Keratinocyte (primary cell): ENCODE measurements at regions not wholly inside any gene's neighbourhood (a gene's known extent, or its start where the extent isn't known, plus 50 kb on each side); places are given as distances from the start of the nearest gene placed in this dataset.

Experiments used
- DNase-seq: peaks from one replicate; pipeline ENCODE4 v3.0.0-alpha.2; 2011; ENCODE audit warnings: low read depth, missing footprints, low spot score
- FAIRE-seq: peaks from 2 replicates; lab custom pipeline; 2011; peaks lifted over from hg19 to GRCh38; lab: Jason Lieb, UNC
- H2AFZ ChIP-seq: 2 replicates; pipeline ENCODE4 v1.6.0; 2012; ENCODE audit warnings: low read length, control low read depth, inconsistent platforms; ENCODE audit not compliant: control insufficient read depth
- H3K27ac ChIP-seq: 2 replicates; pipeline ENCODE4 v1.5.1; 2011; ENCODE audit warnings: low read length; ENCODE audit not compliant: control insufficient read depth, insufficient read depth
- H3K27me3 ChIP-seq: 3 replicates; pipeline ENCODE4 v1.6.0; 2011; ENCODE audit warnings: low read length; ENCODE audit not compliant: control insufficient read depth, insufficient read depth; ENCODE audit errors: extremely low read depth
- H3K36me3 ChIP-seq, 2 experiments: 2 replicates in 1 of 2; 3 replicates in 1 of 2; pipeline ENCODE4 v1.5.1; 2011; ENCODE audit warnings: low read length in 2 of 2, mild to moderate bottlenecking in 1 of 2; ENCODE audit not compliant: control insufficient read depth in 2 of 2, insufficient read depth in 2 of 2; ENCODE audit errors: extremely low read depth in 1 of 2
- H3K4me1 ChIP-seq: 3 replicates; pipeline ENCODE4 v1.5.1; 2011; ENCODE audit warnings: low read length; ENCODE audit not compliant: control insufficient read depth, insufficient read depth; ENCODE audit errors: extremely low read depth
- H3K4me2 ChIP-seq: 3 replicates; pipeline ENCODE4 v1.6.0; 2011; ENCODE audit warnings: low read depth, low read length; ENCODE audit not compliant: control insufficient read depth, insufficient read depth; ENCODE audit errors: extremely low read depth
- H3K4me3 ChIP-seq, 3 experiments: fragments of 200-600 bp in 1 of 3; sonication (generic) in 1 of 3; 2 replicates in 2 of 3; 3 replicates in 1 of 3; pipeline ENCODE4 v1.5.1; 2011 to 2016; ENCODE audit warnings: low read length in 3 of 3, mild to moderate bottlenecking in 3 of 3, control low read depth in 2 of 3, inconsistent platforms in 1 of 3, low read depth in 1 of 3, mixed read lengths in 1 of 3, mixed run types in 1 of 3, moderate library complexity in 1 of 3; ENCODE audit not compliant: control insufficient read depth in 2 of 3, insufficient read depth in 2 of 3; ENCODE audit errors: extremely low read depth in 1 of 3
- H3K79me2 ChIP-seq: 2 replicates; pipeline ENCODE4 v1.6.0; 2012; ENCODE audit warnings: low read length; ENCODE audit not compliant: control insufficient read depth, insufficient read depth
- H3K9ac ChIP-seq: 3 replicates; pipeline ENCODE4 v1.6.0; 2011; ENCODE audit warnings: low read length; ENCODE audit not compliant: control insufficient read depth, insufficient read depth; ENCODE audit errors: extremely low read depth
- H3K9me1 ChIP-seq: 3 replicates; pipeline ENCODE4 v1.6.0; 2011; ENCODE audit warnings: low read length; ENCODE audit not compliant: control insufficient read depth, insufficient read depth; ENCODE audit errors: extremely low read depth
- H3K9me3 ChIP-seq: 2 replicates; pipeline ENCODE4 v1.5.1; 2012; ENCODE audit warnings: low read depth, low read length; ENCODE audit not compliant: control insufficient read depth
- H4K20me1 ChIP-seq: 3 replicates; pipeline ENCODE4 v1.6.0; 2011; ENCODE audit warnings: low read length; ENCODE audit not compliant: control insufficient read depth, insufficient read depth; ENCODE audit errors: extremely low read depth
- EZH2 ChIP-seq: IDR thresholded peaks from one replicate; pipeline ENCODE4 v1.6.1; 2012; ENCODE audit warnings: inconsistent platforms, mild to moderate bottlenecking, low read length, moderate library complexity
- dilution Hi-C: fragments of 300-500 bp; cut with MboI; formaldehyde crosslinking; loops from one replicate; pipeline ENCODE4 v1.7.0; 2020; ENCODE audit warnings: low sequenced_read_pairs; ENCODE audit not compliant: extremely low pct_ligation_motif_present
- TF ChIP-seq, protein P1 (sequence below), 3 experiments: IDR thresholded peaks in 1 of 3; conservative IDR thresholded peaks in 1 of 3; optimal IDR thresholded peaks in 1 of 3; 2 replicates in 2 of 3; 3 replicates in 1 of 3; pipeline versions ENCODE3 to v1.5.1; 2011; ENCODE audit warnings: low read length in 3 of 3, mild to moderate bottlenecking in 3 of 3, moderate library complexity in 2 of 3, control low read depth in 1 of 3, inconsistent platforms in 1 of 3; ENCODE audit not compliant: insufficient read depth in 2 of 3; ENCODE audit errors: extremely low read depth in 1 of 3

DNA sequence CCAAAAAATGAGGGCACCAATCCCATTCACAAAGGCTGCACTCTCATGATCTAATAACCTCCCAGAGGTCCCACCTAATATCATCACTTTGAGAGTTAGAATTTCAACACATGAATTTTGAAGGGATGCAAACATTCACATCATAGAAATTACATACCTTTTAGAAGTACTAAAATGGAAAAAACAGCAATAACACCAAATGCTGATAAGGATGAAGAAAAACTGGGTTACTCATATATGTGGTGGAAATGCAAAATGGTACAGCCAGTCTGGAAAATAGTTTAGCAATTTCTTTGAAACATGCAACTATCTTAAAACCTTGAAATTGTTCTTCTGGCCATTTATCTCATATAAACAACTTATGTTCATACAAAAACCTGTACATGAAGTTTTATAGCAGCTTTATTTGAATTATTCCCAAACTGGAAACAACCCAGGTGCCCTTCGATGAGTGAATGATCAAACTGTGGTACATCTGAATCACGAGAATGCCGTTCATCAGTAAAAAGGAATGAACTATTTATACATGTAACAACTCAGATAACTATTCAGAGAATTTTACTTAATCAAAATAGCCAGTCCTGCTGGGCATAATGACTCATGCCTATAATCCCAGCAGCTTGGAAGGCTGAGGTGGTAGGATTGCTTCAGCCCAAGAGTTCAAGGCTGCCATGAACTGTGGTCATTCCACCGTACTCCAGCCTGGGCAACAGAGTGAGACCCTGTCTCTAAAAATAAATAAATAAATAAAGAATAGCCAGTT, 109.4 kb upstream of the SSTR1 start:
- TF ChIP-seq, protein P1, sequence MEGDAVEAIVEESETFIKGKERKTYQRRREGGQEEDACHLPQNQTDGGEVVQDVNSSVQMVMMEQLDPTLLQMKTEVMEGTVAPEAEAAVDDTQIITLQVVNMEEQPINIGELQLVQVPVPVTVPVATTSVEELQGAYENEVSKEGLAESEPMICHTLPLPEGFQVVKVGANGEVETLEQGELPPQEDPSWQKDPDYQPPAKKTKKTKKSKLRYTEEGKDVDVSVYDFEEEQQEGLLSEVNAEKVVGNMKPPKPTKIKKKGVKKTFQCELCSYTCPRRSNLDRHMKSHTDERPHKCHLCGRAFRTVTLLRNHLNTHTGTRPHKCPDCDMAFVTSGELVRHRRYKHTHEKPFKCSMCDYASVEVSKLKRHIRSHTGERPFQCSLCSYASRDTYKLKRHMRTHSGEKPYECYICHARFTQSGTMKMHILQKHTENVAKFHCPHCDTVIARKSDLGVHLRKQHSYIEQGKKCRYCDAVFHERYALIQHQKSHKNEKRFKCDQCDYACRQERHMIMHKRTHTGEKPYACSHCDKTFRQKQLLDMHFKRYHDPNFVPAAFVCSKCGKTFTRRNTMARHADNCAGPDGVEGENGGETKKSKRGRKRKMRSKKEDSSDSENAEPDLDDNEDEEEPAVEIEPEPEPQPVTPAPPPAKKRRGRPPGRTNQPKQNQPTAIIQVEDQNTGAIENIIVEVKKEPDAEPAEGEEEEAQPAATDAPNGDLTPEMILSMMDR (optimal IDR thresholded peaks at IDR 0.05 in 1 of 3, IDR thresholded peaks at IDR 0.05 in 1 of 3, conservative IDR thresholded peaks at IDR 0.05 in 1 of 3; ENCODE audit: extremely low read depth in 1 of 3, insufficient read depth in 2 of 3, low read length in 3 of 3): no peak
- no peak for TF ChIP-seq EZH2
- Histone ChIP-seq H3K79me2 (no peaks in the 10 kb centered on the region), H3K9ac (no peak overlapping the region), H3K9me1 (no peaks in the 10 kb centered on the region), H3K4me3 (no peak overlapping the region), H3K9me3 (no peaks in the 10 kb centered on the region), H3K27me3 (no peaks in the 10 kb centered on the region), H4K20me1 (no peaks in the 10 kb centered on the region), H2AFZ (no peak overlapping the region), H3K4me2 (no peak overlapping the region), H3K4me1 (no peaks in the 10 kb centered on the region), H3K27ac (no peak overlapping the region), H3K36me3 (no peaks in the 10 kb centered on the region)
- DNase-seq: no peak
- dilution Hi-C loops: no loop called here
- FAIRE-seq: no peak

DNA sequence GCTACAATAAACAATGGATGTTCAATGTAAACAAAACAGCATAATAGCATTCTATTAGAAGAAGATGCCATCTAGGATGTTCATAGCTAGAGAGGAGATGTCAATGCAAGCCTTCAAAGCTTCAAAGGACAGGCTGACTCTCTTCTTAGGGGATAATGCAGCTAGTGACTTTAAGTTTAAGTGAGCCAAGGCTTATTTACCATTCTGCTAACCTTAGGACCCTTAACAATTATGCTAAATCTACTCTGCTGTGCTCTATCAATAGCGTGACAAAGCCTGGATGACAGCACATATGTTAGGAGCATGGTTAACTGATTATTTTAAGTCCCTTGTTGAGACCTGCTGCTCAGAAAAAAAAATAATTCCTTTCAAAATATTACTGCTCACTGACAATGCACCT, 106.0 kb upstream of the SSTR1 start:
- no peaks in the 10 kb centered on the region for H3K4me1 ChIP-seq
- dilution Hi-C loops: no loop called here
- FAIRE-seq: no peak

More for the DNA sequence above, 106.0 kb upstream of the SSTR1 start:
- H3K4me2 ChIP-seq: no peak overlapping the region
- no peaks in the 10 kb centered on the region for H3K79me2 ChIP-seq
- H3K9ac ChIP-seq: no peak overlapping the region
- TF ChIP-seq, protein P1 (optimal IDR thresholded peaks at IDR 0.05 in 1 of 3, IDR thresholded peaks at IDR 0.05 in 1 of 3, conservative IDR thresholded peaks at IDR 0.05 in 1 of 3; ENCODE audit: extremely low read depth in 1 of 3, insufficient read depth in 2 of 3, low read length in 3 of 3): no peak
- no peak for TF ChIP-seq EZH2
- no peaks in the 10 kb centered on the region for H3K9me3 ChIP-seq
- H2AFZ ChIP-seq: no peak overlapping the region
- no peak for DNase-seq
- H3K36me3 ChIP-seq: no peaks in the 10 kb centered on the region
- no peaks in the 10 kb centered on the region for H3K9me1 ChIP-seq
- no peak overlapping the region for H3K27ac ChIP-seq
- no peak overlapping the region for H3K4me3 ChIP-seq
- no peaks in the 10 kb centered on the region for H3K27me3 ChIP-seq
- H4K20me1 ChIP-seq: no peaks in the 10 kb centered on the region
